Activated T-helper 1 cell treated with Interleukin-2 at 50 U/mL for 16 hours (primary cell): ENCODE measurements at regions not wholly inside any gene's neighbourhood (a gene's known extent, or its start where the extent isn't known, plus 50 kb on each side); places are given as distances from the start of the nearest gene placed in this dataset.
"Not testable (repeated sequence)": the region's sequence is repeated elsewhere in the genome, so short reads cannot be mapped to it uniquely, and the experiment has no call there.

ENCODE experiments used
- DNase-seq: peaks from one replicate; pipeline ENCODE4 v3.0.0-alpha.2; 2020; ENCODE audit warnings: low read depth

- DNase-seq, result no peak
These were observed 86.6 kb downstream of the C5orf15 start for GRCh38 chr5:133881576-133882388.

- DNase-seq, result no peak
These were observed 90.2 kb downstream of the C5orf15 start for GRCh38 chr5:133878236-133878555.

- DNase-seq, result no peak
These were observed 90.8 kb downstream of the C5orf15 start for GRCh38 chr5:133877351-133878235.

- no peak for DNase-seq
These were observed 92.2 kb downstream of the C5orf15 start for GRCh38 chr5:133876266-133876665.

- no peak for DNase-seq
These were observed 93.2 kb downstream of the C5orf15 start for GRCh38 chr5:133875179-133875578.

- DNase-seq, result no peak
These were observed 95.0 kb downstream of the C5orf15 start for GRCh38 chr5:133873449-133873848.

- DNase-seq, result no peak
These were observed 97.8 kb downstream of the C5orf15 start for GRCh38 chr5:133870661-133871060.

- DNase-seq, result no peak
These were observed 98.7 kb downstream of the C5orf15 start for GRCh38 chr5:133869519-133870335.

- peak; percentile 44 for DNase-seq
These were observed 99.4 kb downstream of the C5orf15 start for GRCh38 chr5:133868946-133869518.

GRCh38 chr5:133867851-133868545 lies 100.4 kb downstream of the C5orf15 start:
- DNase-seq, result no peak

GRCh38 chr5:133867341-133867740 lies 101.1 kb downstream of the C5orf15 start:
- DNase-seq, result no peak

- DNase-seq, result no peak
These were observed 101.6 kb downstream of the C5orf15 start for GRCh38 chr5:133866903-133867245.

- no peak for DNase-seq
These were observed 102.1 kb downstream of the C5orf15 start for GRCh38 chr5:133866160-133866902.

GRCh38 chr5:133865113-133865512 lies 103.3 kb downstream of the C5orf15 start:
- no peak for DNase-seq

- DNase-seq, result no peak
These were observed 103.7 kb downstream of the C5orf15 start for GRCh38 chr5:133864711-133865110.

- no peak for DNase-seq
These were observed 104.4 kb downstream of the C5orf15 start for GRCh38 chr5:133863857-133864585.

- DNase-seq, result no peak
These were observed 107.2 kb downstream of the C5orf15 start for GRCh38 chr5:133861161-133861737.

GRCh38 chr5:133859073-133859472 lies 109.4 kb downstream of the C5orf15 start:
- no peak for DNase-seq

- DNase-seq, result not testable (repeated sequence)
These were observed 110.7 kb downstream of the C5orf15 start for GRCh38 chr5:133857595-133858313.
